ENCODE measurements at regions not wholly inside any gene's neighbourhood (a gene's known extent, or its start where the extent isn't known, plus 50 kb on each side); places are given as distances from the start of the nearest gene placed in this dataset.

- no peaks in the 10 kb centered on the region for H3K4me1 ChIP-seq (ENCODE audit: insufficient read depth, insufficient read length)
- H3K9me3 ChIP-seq (ENCODE audit: insufficient read depth, low read length) = no peaks in the 10 kb centered on the region
- no peak for DNase-seq (ENCODE audit: low read depth, low spot score)
- no peak overlapping the region for H3K4me3 ChIP-seq (ENCODE audit: insufficient read length, low read depth)
- no peak for TF ChIP-seq SUZ12 (IDR thresholded peaks at IDR 0.05; ENCODE audit: extremely low read depth, insufficient read depth, insufficient read length)
- no peak overlapping the region for H3K9ac ChIP-seq (ENCODE audit: insufficient read length, low read depth)
- H3K36me3 ChIP-seq (ENCODE audit: insufficient read depth, insufficient read length, low read length) = no peaks in the 10 kb centered on the region
- no peaks in the 10 kb centered on the region for H3K27me3 ChIP-seq (ENCODE audit: insufficient read depth, insufficient read length)
Measured at GRCh38 chr15:96736384-96736783, 405.9 kb downstream of the NR2F2 start.

GRCh38 chr15:96737408-96737807 is 406.9 kb downstream of the NR2F2 start:
- H3K4me3 ChIP-seq (ENCODE audit: insufficient read length, low read depth) = no peak overlapping the region
- no peak for TF ChIP-seq YY1 (IDR thresholded peaks at IDR 0.05; ENCODE audit: insufficient read depth, insufficient read length)
- no peak for TF ChIP-seq SUZ12 (IDR thresholded peaks at IDR 0.05; ENCODE audit: extremely low read depth, insufficient read depth, insufficient read length)
- no peak for TF ChIP-seq ZNF274 (IDR thresholded peaks at IDR 0.05; ENCODE audit: low read depth, low read length)

GRCh38 chr15:96746665-96747064 is 416.2 kb downstream of the NR2F2 start:
- no peaks in the 10 kb centered on the region for H3K27me3 ChIP-seq (ENCODE audit: insufficient read depth, insufficient read length)
- H3K9ac ChIP-seq (ENCODE audit: insufficient read length, low read depth) = no peak overlapping the region
- no peaks in the 10 kb centered on the region for H3K4me1 ChIP-seq (ENCODE audit: insufficient read depth, insufficient read length)
- no peaks in the 10 kb centered on the region for H3K9me3 ChIP-seq (ENCODE audit: insufficient read depth, low read length)
- H3K36me3 ChIP-seq (ENCODE audit: insufficient read depth, insufficient read length, low read length) = no peaks in the 10 kb centered on the region
- DNase-seq (ENCODE audit: low read depth, low spot score) = no peak
- no peak overlapping the region for H3K4me3 ChIP-seq (ENCODE audit: insufficient read length, low read depth)
- TF ChIP-seq SUZ12 (IDR thresholded peaks at IDR 0.05; ENCODE audit: extremely low read depth, insufficient read depth, insufficient read length) = no peak
- TF ChIP-seq ZNF274 (IDR thresholded peaks at IDR 0.05; ENCODE audit: low read depth, low read length) = no peak
- no peak for TF ChIP-seq YY1 (IDR thresholded peaks at IDR 0.05; ENCODE audit: insufficient read depth, insufficient read length)

More at GRCh38 chr15:96737408-96737807, 406.9 kb downstream of the NR2F2 start:
- Histone ChIP-seq H3K9ac (ENCODE audit: insufficient read length, low read depth) (no peak overlapping the region), H3K9me3 (ENCODE audit: insufficient read depth, low read length) (no peaks in the 10 kb centered on the region), H3K4me1 (ENCODE audit: insufficient read depth, insufficient read length) (no peaks in the 10 kb centered on the region), H3K27me3 (ENCODE audit: insufficient read depth, insufficient read length) (no peaks in the 10 kb centered on the region), H3K36me3 (ENCODE audit: insufficient read depth, insufficient read length, low read length) (no peaks in the 10 kb centered on the region)
- DNase-seq (ENCODE audit: low read depth, low spot score) = no peak

GRCh38 chr15:96747291-96747690 is 416.8 kb downstream of the NR2F2 start:
- H3K27me3 ChIP-seq (ENCODE audit: insufficient read depth, insufficient read length) = no peaks in the 10 kb centered on the region
- H3K4me3 ChIP-seq (ENCODE audit: insufficient read length, low read depth) = no peak overlapping the region
- no peak for DNase-seq (ENCODE audit: low read depth, low spot score)
- no peaks in the 10 kb centered on the region for H3K4me1 ChIP-seq (ENCODE audit: insufficient read depth, insufficient read length)
- TF ChIP-seq ZNF274 (IDR thresholded peaks at IDR 0.05; ENCODE audit: low read depth, low read length) = no peak
- H3K9ac ChIP-seq (ENCODE audit: insufficient read length, low read depth) = no peak overlapping the region
- no peaks in the 10 kb centered on the region for H3K36me3 ChIP-seq (ENCODE audit: insufficient read depth, insufficient read length, low read length)
- no peaks in the 10 kb centered on the region for H3K9me3 ChIP-seq (ENCODE audit: insufficient read depth, low read length)

- Histone ChIP-seq H3K9ac (ENCODE audit: insufficient read length, low read depth) (no peak overlapping the region), H3K9me3 (ENCODE audit: insufficient read depth, low read length) (no peaks in the 10 kb centered on the region), H3K4me3 (ENCODE audit: insufficient read length, low read depth) (no peak overlapping the region), H3K27me3 (ENCODE audit: insufficient read depth, insufficient read length) (no peaks in the 10 kb centered on the region), H3K36me3 (ENCODE audit: insufficient read depth, insufficient read length, low read length) (no peaks in the 10 kb centered on the region), H3K4me1 (ENCODE audit: insufficient read depth, insufficient read length) (no peaks in the 10 kb centered on the region)
- TF ChIP-seq YY1 (IDR thresholded peaks at IDR 0.05; ENCODE audit: insufficient read depth, insufficient read length) (no peak), ZNF274 (IDR thresholded peaks at IDR 0.05; ENCODE audit: low read depth, low read length) (no peak), SUZ12 (IDR thresholded peaks at IDR 0.05; ENCODE audit: extremely low read depth, insufficient read depth, insufficient read length) (no peak)
- no peak for DNase-seq (ENCODE audit: low read depth, low spot score)
Measured at GRCh38 chr15:96750361-96750760, 419.9 kb downstream of the NR2F2 start.

GRCh38 chr15:96756146-96756545 is 425.6 kb downstream of the NR2F2 start:
- Histone ChIP-seq H3K36me3 (ENCODE audit: insufficient read depth, insufficient read length, low read length) (no peaks in the 10 kb centered on the region), H3K4me1 (ENCODE audit: insufficient read depth, insufficient read length) (no peaks in the 10 kb centered on the region), H3K9me3 (ENCODE audit: insufficient read depth, low read length) (no peaks in the 10 kb centered on the region), H3K27me3 (ENCODE audit: insufficient read depth, insufficient read length) (no peaks in the 10 kb centered on the region), H3K4me3 (ENCODE audit: insufficient read length, low read depth) (no peak overlapping the region), H3K9ac (ENCODE audit: insufficient read length, low read depth) (no peak overlapping the region)
- TF ChIP-seq ZNF274 (IDR thresholded peaks at IDR 0.05; ENCODE audit: low read depth, low read length) (no peak), YY1 (IDR thresholded peaks at IDR 0.05; ENCODE audit: insufficient read depth, insufficient read length) (no peak), SUZ12 (IDR thresholded peaks at IDR 0.05; ENCODE audit: extremely low read depth, insufficient read depth, insufficient read length) (no peak)
- DNase-seq (ENCODE audit: low read depth, low spot score) = no peak

- DNase-seq (ENCODE audit: low read depth, low spot score) = no peak
- Histone ChIP-seq H3K27me3 (ENCODE audit: insufficient read depth, insufficient read length) (no peaks in the 10 kb centered on the region), H3K4me3 (ENCODE audit: insufficient read length, low read depth) (no peak overlapping the region), H3K36me3 (ENCODE audit: insufficient read depth, insufficient read length, low read length) (no peaks in the 10 kb centered on the region), H3K4me1 (ENCODE audit: insufficient read depth, insufficient read length) (no peaks in the 10 kb centered on the region), H3K9ac (ENCODE audit: insufficient read length, low read depth) (no peak overlapping the region), H3K9me3 (ENCODE audit: insufficient read depth, low read length) (no peaks in the 10 kb centered on the region)
- TF ChIP-seq ZNF274 (IDR thresholded peaks at IDR 0.05; ENCODE audit: low read depth, low read length) (no peak), SUZ12 (IDR thresholded peaks at IDR 0.05; ENCODE audit: extremely low read depth, insufficient read depth, insufficient read length) (no peak)
Measured at GRCh38 chr15:96756656-96757055, 426.2 kb downstream of the NR2F2 start.

- Histone ChIP-seq H3K4me3 (ENCODE audit: insufficient read length, low read depth) (no peak overlapping the region), H3K9ac (ENCODE audit: insufficient read length, low read depth) (no peak overlapping the region)
- DNase-seq (ENCODE audit: low read depth, low spot score) = no peak
Measured at GRCh38 chr15:96762566-96762965, 432.1 kb downstream of the NR2F2 start.

More at GRCh38 chr15:96762566-96762965, 432.1 kb downstream of the NR2F2 start:
- no peaks in the 10 kb centered on the region for H3K27me3 ChIP-seq (ENCODE audit: insufficient read depth, insufficient read length)
- no peaks in the 10 kb centered on the region for H3K9me3 ChIP-seq (ENCODE audit: insufficient read depth, low read length)
- H3K4me1 ChIP-seq (ENCODE audit: insufficient read depth, insufficient read length) = no peaks in the 10 kb centered on the region
- no peaks in the 10 kb centered on the region for H3K36me3 ChIP-seq (ENCODE audit: insufficient read depth, insufficient read length, low read length)
- TF ChIP-seq YY1 (IDR thresholded peaks at IDR 0.05; ENCODE audit: insufficient read depth, insufficient read length) (no peak), SUZ12 (IDR thresholded peaks at IDR 0.05; ENCODE audit: extremely low read depth, insufficient read depth, insufficient read length) (no peak), ZNF274 (IDR thresholded peaks at IDR 0.05; ENCODE audit: low read depth, low read length) (no peak)
